ENCODE measurements at regions not wholly inside any gene's neighbourhood (a gene's known extent, or its start where the extent isn't known, plus 50 kb on each side); places are given as distances from the start of the nearest gene placed in this dataset.
"Not testable (repeated sequence)": the region's sequence is repeated elsewhere in the genome, so short reads cannot be mapped to it uniquely, and the experiment has no call there.

DNA sequence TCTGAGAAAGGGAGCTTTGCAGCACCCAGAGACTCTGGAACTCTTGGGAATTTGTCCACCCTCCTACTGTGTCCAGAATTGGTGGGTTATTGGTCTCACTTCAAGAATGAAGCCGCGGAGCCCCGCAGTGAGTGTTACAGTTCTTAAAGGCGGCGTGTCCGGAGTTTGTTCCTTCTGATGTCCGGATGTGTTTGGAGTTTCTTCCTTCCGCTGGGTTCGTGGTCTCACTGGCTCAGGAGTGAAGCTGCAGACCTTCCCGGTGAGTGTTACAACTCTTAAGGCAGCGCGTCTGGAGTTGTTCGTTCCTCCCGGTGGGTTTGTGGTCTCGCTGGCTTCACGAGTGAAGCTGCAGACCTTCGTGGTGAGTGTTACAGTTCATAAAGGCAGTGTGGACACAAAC lies 824.7 kb downstream of the LRRTM4 start:
- H3K4me1 ChIP-seq (ENCODE audit: insufficient read depth, low read length); H3K9ac ChIP-seq (ENCODE audit: low read depth, low read length); H3K36me3 ChIP-seq (ENCODE audit: insufficient read depth, low read length); H3K9me3 ChIP-seq (ENCODE audit: control insufficient read depth, insufficient read depth, low read length): not testable (repeated sequence)

DNA sequence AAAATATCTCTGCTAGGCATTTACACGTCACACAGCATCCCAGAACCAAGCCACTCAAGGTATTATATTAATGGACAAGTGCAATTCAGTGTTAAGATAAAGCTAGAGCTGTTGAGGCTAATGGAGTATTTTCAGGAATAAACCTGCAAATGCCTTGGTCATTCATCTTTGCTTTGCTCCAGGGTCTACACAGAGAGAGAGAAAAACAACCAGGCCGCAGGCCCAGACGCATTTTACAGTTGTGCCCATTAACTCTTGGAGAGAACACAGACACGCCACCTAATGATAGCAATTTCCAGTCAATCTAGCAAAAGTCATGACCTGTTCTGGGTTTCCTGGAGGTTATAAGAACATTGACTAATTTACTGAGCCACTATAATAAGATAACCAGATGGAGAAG lies 829.3 kb downstream of the LRRTM4 start:
- Histone ChIP-seq H3K9ac (ENCODE audit: low read depth, low read length) (no peak overlapping the region; the same call in 1 of the 2 replicates), H3K9me3 (ENCODE audit: control insufficient read depth, insufficient read depth, low read length) (no peaks in the 10 kb centered on the region), H3K4me1 (ENCODE audit: insufficient read depth, low read length) (no peaks in the 10 kb centered on the region; the same call in 1 of the 2 replicates), H3K36me3 (ENCODE audit: insufficient read depth, low read length) (peaks cover 9% of the 10 kb centered on the region)

DNA sequence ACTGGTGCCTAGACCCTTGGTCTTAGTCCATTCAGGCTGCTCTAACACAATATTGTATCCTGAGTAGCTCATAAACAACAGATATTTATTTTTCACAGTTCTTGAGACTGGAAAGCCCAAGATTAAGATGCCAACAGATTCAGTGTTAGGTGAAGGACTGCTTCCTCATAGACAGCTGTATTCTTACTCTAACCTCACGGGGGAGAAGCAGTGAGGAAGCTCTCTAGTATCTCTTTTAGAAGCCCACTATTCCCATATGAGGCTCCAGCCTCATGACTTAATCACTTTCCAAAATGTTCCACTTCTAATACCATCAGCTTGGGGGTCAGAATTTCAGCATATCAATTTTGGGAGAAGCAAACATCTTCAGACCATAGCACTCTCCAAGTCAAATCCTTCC lies 833.4 kb downstream of the LRRTM4 start:
- H3K36me3 ChIP-seq (ENCODE audit: insufficient read depth, low read length): peaks cover 12% of the 10 kb centered on the region
- no peaks in the 10 kb centered on the region for H3K9me3 ChIP-seq (ENCODE audit: control insufficient read depth, insufficient read depth, low read length)
- H3K9ac ChIP-seq (ENCODE audit: low read depth, low read length): no peak overlapping the region
- H3K4me1 ChIP-seq (ENCODE audit: insufficient read depth, low read length): no peaks in the 10 kb centered on the region; the same call in 1 of the 2 replicates

DNA sequence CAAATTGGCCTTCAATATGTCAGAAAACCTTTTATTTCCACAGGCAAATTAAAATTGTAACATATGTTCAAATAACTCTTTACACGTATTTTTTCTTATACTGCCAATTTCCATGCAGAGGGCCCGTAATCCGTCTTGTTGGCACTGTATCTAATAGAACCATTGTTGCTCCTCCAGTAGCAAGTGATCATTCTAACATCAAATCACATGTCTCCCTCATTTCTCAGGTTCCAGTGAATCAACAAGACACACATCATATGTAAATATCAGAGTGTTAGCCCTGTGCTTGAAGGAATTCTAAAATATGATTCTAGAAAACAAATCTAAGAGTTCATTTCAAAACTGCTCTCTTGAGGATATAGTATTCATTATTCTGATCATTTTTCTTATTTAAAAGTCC lies 834.3 kb downstream of the LRRTM4 start:
- H3K9ac ChIP-seq (ENCODE audit: low read depth, low read length): no peak overlapping the region
- H3K36me3 ChIP-seq (ENCODE audit: insufficient read depth, low read length): peaks cover 12% of the 10 kb centered on the region
- H3K9me3 ChIP-seq (ENCODE audit: control insufficient read depth, insufficient read depth, low read length): no peaks in the 10 kb centered on the region
- no peaks in the 10 kb centered on the region; the same call in 1 of the 2 replicates for H3K4me1 ChIP-seq (ENCODE audit: insufficient read depth, low read length)

DNA sequence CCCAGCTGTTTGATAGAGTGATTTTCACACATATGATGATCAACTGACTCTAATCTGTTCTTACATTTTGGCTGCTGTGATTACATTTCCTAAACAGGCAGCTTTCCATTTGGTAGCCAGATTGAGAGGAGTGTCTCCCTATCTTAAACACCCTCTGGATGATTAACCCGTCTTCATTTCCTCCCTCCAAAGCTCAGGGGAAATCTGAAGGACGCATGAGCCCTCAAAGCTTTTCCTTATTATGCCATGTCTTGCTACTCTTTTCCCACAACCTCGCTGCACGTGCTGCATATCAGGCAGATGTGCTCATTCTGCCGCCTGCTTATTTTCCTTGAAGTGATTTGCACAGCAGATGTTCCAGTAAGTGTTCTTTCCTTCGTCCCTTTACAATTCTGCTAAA lies 837.4 kb downstream of the LRRTM4 start:
- Histone ChIP-seq H3K9me3 (ENCODE audit: control insufficient read depth, insufficient read depth, low read length) (no peaks in the 10 kb centered on the region; the same call in 1 of the 2 replicates), H3K4me1 (ENCODE audit: insufficient read depth, low read length) (no peaks in the 10 kb centered on the region; the same call in 1 of the 2 replicates), H3K9ac (ENCODE audit: low read depth, low read length) (no peak overlapping the region), H3K36me3 (ENCODE audit: insufficient read depth, low read length) (0 out of 2 replicates have a peak, but pooled peaks cover 7% of the 10 kb centered on the region)

DNA sequence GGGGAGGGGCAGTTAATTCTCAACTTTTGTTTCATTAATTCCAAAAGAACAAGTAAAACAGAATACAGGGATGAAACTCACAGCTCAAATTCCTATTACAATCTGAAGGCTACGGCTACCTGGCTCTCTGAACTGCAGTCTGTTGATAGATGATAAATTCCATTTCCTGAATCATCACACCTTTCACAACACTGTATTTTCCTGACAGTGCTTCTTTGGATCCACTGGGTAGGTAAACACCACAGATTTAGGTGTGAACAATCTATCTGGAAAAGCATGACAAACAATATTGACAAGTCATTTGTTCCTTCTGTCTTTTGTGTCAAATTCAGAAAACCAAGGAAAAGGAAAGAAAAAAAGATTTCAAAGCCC lies 843.2 kb downstream of the LRRTM4 start:
- peaks cover 13% of the 10 kb centered on the region for H3K4me1 ChIP-seq (ENCODE audit: insufficient read depth, low read length)
- H3K9ac ChIP-seq (ENCODE audit: low read depth, low read length): no peak overlapping the region
- H3K36me3 ChIP-seq (ENCODE audit: insufficient read depth, low read length): no peaks in the 10 kb centered on the region; the same call in 1 of the 2 replicates
- no peaks in the 10 kb centered on the region; the same call in 1 of the 2 replicates for H3K9me3 ChIP-seq (ENCODE audit: control insufficient read depth, insufficient read depth, low read length)

DNA sequence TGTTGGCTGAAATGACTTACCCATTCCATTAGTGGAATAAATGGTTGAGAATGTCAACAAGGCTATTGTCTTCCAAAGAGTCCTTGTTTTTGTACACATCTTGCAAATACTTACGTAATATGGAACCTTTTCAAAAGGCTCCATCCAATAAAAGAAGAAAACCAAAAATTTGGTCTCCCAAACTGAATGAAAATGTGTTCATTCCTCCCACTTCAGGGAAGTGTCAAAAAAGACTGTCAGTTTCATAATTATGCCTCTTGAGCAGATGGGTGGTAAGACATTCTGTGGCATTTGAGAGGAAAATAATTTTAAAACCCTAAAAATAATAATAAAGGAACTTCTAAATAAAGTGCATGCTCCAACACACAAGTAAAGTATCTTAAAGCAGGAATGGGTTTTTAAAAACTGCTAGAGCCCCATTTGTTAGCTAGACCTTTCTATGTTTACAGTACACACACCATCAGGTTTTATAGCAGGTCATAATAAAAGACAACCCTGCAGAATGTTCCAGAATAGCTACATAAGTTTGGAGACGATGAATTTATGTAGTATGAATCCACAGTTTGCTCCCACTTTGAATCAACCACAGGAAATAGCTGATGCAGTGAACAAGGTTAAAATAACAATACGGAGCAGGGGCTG lies 843.7 kb downstream of the LRRTM4 start:
- Histone ChIP-seq H3K36me3 (ENCODE audit: insufficient read depth, low read length) (no peaks in the 10 kb centered on the region; the same call in 1 of the 2 replicates), H3K4me1 (ENCODE audit: insufficient read depth, low read length) (peaks cover 13% of the 10 kb centered on the region), H3K9me3 (ENCODE audit: control insufficient read depth, insufficient read depth, low read length) (no peaks in the 10 kb centered on the region; the same call in 1 of the 2 replicates), H3K9ac (ENCODE audit: low read depth, low read length) (no peak overlapping the region)

DNA sequence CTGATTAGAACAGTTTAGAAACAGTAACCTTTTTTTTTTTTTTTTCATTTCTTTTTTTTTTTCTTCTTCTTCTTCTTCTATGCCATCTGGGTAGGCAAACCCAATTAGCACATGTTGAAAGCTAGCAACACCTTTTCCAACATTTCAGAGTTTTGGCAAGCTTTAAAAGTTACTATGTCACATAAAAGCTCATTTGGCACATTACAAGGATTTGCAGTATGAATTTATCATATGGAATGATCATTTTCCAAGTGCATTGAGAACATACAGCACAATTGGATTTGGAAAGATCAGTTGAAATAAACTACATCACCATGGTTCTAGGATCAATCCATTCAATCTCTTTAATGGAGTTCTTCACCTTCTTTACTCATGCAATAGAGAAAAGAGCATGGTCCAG lies 847.0 kb downstream of the LRRTM4 start:
- H3K4me1 ChIP-seq (ENCODE audit: insufficient read depth, low read length): peaks cover 13% of the 10 kb centered on the region
- no peaks in the 10 kb centered on the region; the same call in 1 of the 2 replicates for H3K36me3 ChIP-seq (ENCODE audit: insufficient read depth, low read length)
- no peak overlapping the region for H3K9ac ChIP-seq (ENCODE audit: low read depth, low read length)
- H3K9me3 ChIP-seq (ENCODE audit: control insufficient read depth, insufficient read depth, low read length): no peaks in the 10 kb centered on the region

DNA sequence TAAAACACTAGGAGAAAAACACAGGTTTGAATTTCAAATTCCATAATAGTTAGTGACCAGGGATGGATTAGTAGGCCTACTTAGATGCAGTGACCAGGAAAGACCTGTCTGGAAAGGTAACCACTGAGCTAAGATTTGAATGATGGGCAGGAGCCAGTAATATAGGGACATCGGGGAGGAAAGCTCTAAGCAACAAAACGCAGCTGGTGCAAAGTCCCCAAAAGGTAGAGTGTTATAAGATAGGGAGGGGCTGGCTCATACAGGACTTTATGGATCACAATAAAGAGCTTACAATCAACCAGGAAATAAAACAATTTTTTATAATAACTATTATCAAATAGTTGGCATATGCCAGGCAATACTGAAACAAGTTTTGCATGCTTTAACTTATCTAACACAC lies 849.4 kb downstream of the LRRTM4 start:
- H3K9me3 ChIP-seq (ENCODE audit: control insufficient read depth, insufficient read depth, low read length): no peaks in the 10 kb centered on the region
- H3K4me1 ChIP-seq (ENCODE audit: insufficient read depth, low read length): peaks cover 3% of the 10 kb centered on the region
- no peak overlapping the region for H3K9ac ChIP-seq (ENCODE audit: low read depth, low read length)
- no peaks in the 10 kb centered on the region; the same call in 1 of the 2 replicates for H3K36me3 ChIP-seq (ENCODE audit: insufficient read depth, low read length)

DNA sequence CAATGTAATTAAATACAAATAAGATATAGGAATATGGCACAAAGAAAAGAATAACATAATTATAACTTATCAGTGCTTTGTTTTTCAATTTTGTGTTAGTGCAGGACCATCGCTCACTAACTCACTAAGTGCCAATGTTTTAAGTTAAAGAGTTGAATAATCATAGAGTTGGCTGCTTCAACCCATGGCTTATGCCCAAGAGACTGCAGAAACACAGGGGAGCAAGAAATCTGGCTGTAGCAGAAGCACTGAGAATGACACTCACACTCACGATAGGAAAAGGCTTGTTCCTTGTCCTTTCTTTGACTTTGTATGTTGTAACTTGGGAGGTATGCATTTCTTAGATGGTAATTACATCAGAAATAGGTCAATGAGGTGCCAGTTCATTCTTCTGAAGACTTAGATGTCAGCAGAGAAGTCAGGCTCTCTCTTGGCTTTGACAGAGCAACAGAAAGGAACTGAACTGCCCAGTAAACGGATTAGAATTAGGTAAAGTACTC lies 852.2 kb downstream of the LRRTM4 start:
- peaks cover 3% of the 10 kb centered on the region; the same call in 1 of the 2 replicates for H3K4me1 ChIP-seq (ENCODE audit: insufficient read depth, low read length)
- H3K9ac ChIP-seq (ENCODE audit: low read depth, low read length): no peak overlapping the region
- no peaks in the 10 kb centered on the region for H3K9me3 ChIP-seq (ENCODE audit: control insufficient read depth, insufficient read depth, low read length)
- no peaks in the 10 kb centered on the region; the same call in 1 of the 2 replicates for H3K36me3 ChIP-seq (ENCODE audit: insufficient read depth, low read length)

DNA sequence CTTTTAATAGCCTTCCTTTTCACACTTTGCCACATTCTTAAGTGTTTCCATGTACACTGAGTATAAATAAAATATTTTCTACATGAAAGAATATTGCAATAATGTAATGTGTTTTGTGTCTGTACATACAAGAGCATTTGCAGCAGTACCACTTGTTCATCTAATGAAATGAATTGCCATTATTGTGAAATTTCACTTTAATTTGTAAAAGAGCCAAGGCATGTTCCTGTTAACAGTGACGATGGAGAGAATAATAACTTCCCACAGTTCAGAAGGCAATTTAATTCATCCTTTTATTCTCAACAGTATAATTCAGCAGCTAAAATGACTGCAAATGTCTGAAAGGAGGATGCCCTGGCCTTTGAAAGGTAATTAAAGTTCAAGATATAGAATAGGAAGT lies 853.9 kb downstream of the LRRTM4 start:
- H3K9me3 ChIP-seq (ENCODE audit: control insufficient read depth, insufficient read depth, low read length): no peaks in the 10 kb centered on the region
- H3K36me3 ChIP-seq (ENCODE audit: insufficient read depth, low read length): no peaks in the 10 kb centered on the region
- no peak overlapping the region for H3K9ac ChIP-seq (ENCODE audit: low read depth, low read length)
- H3K4me1 ChIP-seq (ENCODE audit: insufficient read depth, low read length): peaks cover 3% of the 10 kb centered on the region; the same call in 1 of the 2 replicates

DNA sequence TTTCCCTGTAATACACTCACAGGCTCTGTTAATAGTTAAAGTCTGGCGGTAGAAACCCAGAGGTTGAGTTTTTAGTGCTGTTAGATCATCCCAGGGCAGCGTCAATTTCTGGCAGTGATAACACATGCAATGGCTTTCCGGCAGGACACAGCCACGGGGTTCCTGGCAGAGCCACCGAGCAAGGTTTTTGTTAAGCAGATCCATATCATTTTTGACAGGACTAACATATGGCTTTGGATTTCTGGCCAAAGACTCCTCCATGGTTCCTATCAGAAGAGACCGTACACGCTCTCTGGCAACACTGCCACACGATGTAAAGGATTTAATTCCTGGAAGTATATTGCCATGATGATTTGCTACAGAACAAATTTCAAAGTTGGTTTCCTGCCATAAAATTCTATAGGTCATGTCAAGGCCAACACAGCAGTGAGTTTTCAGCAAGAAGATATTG lies 854.3 kb downstream of the LRRTM4 start:
- Histone ChIP-seq H3K9me3 (ENCODE audit: control insufficient read depth, insufficient read depth, low read length) (no peaks in the 10 kb centered on the region), H3K9ac (ENCODE audit: low read depth, low read length) (no peak overlapping the region), H3K36me3 (ENCODE audit: insufficient read depth, low read length) (no peaks in the 10 kb centered on the region), H3K4me1 (ENCODE audit: insufficient read depth, low read length) (peaks cover 3% of the 10 kb centered on the region; the same call in 1 of the 2 replicates)

DNA sequence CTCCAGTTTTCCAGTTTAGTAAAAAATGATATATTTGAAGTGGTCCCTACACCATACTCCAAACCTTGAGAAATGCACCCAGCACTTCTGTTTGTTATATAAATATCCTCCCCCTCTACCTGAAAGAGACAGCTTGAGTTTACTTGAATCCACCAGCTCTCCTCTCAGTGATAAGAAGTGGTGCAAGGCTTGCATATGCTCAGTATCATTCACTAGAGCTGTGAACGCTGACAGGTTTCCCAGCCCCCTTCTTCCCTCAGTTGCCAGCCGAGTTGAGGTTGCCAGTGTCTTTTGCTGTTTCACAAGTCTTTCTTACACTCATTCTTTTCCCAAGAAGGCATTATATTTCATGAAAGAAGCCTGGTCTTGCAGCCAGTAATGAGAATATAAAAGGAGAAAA lies 880.0 kb downstream of the LRRTM4 start:
- no peaks in the 10 kb centered on the region for H3K9me3 ChIP-seq (ENCODE audit: control insufficient read depth, insufficient read depth, low read length)
- peaks cover 2% of the 10 kb centered on the region; the same call in 1 of the 2 replicates for H3K36me3 ChIP-seq (ENCODE audit: insufficient read depth, low read length)
- H3K4me1 ChIP-seq (ENCODE audit: insufficient read depth, low read length): no peaks in the 10 kb centered on the region
- H3K9ac ChIP-seq (ENCODE audit: low read depth, low read length): no peak overlapping the region

DNA sequence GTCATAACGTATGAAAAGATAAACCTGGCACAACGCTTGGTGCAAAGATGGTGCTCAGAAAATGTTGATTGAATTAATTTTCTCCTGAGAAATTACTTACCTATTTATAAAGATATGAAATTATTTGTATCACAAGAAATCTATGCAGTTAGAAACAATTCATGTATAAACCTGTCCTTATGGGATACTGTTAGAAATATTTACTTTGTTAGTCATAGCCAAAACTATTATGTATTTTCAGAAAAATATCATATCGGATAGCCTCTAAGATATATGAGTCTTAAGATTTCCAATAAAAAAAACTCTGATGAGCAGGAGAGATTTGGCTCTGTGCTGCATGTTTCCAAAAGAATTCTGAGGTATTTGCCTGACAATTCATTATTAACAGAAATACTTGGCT lies 880.7 kb downstream of the LRRTM4 start:
- no peaks in the 10 kb centered on the region for H3K9me3 ChIP-seq (ENCODE audit: control insufficient read depth, insufficient read depth, low read length)
- H3K4me1 ChIP-seq (ENCODE audit: insufficient read depth, low read length): no peaks in the 10 kb centered on the region
- no peak overlapping the region for H3K9ac ChIP-seq (ENCODE audit: low read depth, low read length)
- H3K36me3 ChIP-seq (ENCODE audit: insufficient read depth, low read length): peaks cover 2% of the 10 kb centered on the region; the same call in 1 of the 2 replicates

DNA sequence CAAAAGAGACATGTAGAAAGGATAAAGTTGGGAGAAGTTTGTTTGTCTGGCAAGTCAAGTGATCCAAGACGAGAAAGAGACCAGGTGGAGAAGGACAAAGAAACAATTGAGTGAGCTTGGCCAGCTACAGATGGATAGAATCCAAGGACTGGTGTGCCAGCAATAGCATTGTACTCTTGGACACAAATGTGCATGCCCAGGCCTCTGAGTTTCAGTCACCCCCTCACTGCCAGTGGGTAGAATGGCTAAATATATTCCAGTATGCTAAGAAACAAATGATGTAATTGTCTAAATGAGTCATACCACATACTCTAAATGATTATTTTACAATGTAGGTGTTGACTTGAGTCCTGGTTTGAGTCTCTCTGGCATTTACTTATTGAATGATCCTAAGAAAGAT lies 881.3 kb downstream of the LRRTM4 start:
- Histone ChIP-seq H3K4me1 (ENCODE audit: insufficient read depth, low read length) (0 out of 2 replicates have a peak, but pooled peaks cover under 1% of the 10 kb centered on the region), H3K36me3 (ENCODE audit: insufficient read depth, low read length) (peaks cover 2% of the 10 kb centered on the region; the same call in 1 of the 2 replicates), H3K9me3 (ENCODE audit: control insufficient read depth, insufficient read depth, low read length) (no peaks in the 10 kb centered on the region), H3K9ac (ENCODE audit: low read depth, low read length) (no peak overlapping the region)

All from ES-I3 (cell line).